IMR-90 (cell line): ENCODE measurements at regions not wholly inside any gene's neighbourhood (a gene's known extent, or its start where the extent isn't known, plus 50 kb on each side); places are given as distances from the start of the nearest gene placed in this dataset.

Source experiments
- ATAC-seq: fragments of 200-7000 bp; cut with Tn5 transposase; 2 replicates; pipeline ENCODE4 v1.9.1; 2020; ENCODE audit warnings: low read depth, mild to moderate bottlenecking, moderate library complexity
- BruUV-seq: library from RNA; stranded (reverse); fragments of 400-500 nt; replicated peaks from 2 replicates; lab custom pipeline; 2021; lab: Mats Ljungman, UMichigan
- CTCF ChIA-PET: fragments of 300-600 bp; formaldehyde crosslinking; extraction: SDS; loops from one replicate; lab custom pipeline; 2021; ENCODE audit warnings: antibody characterized with exemption; lab: Yijun Ruan, JAX
- POLR2A ChIA-PET: fragments of 300-600 bp; sonication (Branson Sonifier 250); formaldehyde crosslinking; loops from one replicate; lab custom pipeline; 2022; ENCODE audit warnings: antibody characterized with exemption; ENCODE audit not compliant: unreplicated experiment; lab: Charles Lee
- DNase-seq: peaks from one replicate; pipeline ENCODE4 v3.0.0; 2013
- H2AFZ ChIP-seq: replicated peaks from 2 replicates; pipeline ENCODE3; 2013; ENCODE audit warnings: low read length, mild to moderate bottlenecking; ENCODE audit not compliant: poor library complexity
- H2AK5ac ChIP-seq: 2 replicates; pipeline ENCODE4 v1.6.1; 2013; ENCODE audit warnings: low read depth, low read length, inconsistent platforms
- H2AK9ac ChIP-seq: replicated peaks from 2 replicates; pipeline ENCODE3; 2013; ENCODE audit warnings: mild to moderate bottlenecking, low read depth, low read length, moderate library complexity; ENCODE audit not compliant: poor library complexity
- H2BK120ac ChIP-seq: 2 replicates; pipeline ENCODE4 v1.6.1; 2013; ENCODE audit warnings: low read depth, low read length, inconsistent platforms
- H2BK15ac ChIP-seq: 3 replicates; pipeline ENCODE4 v1.6.1; 2013; ENCODE audit warnings: low read depth, low read length, inconsistent platforms
- H2BK20ac ChIP-seq: 2 replicates; pipeline ENCODE4 v1.6.1; 2013; ENCODE audit warnings: low read depth, mild to moderate bottlenecking, inconsistent platforms, low read length, moderate library complexity
- H2BK5ac ChIP-seq: 2 replicates; pipeline ENCODE4 v1.6.1; 2013; ENCODE audit warnings: mild to moderate bottlenecking, low read depth, low read length, inconsistent platforms; ENCODE audit not compliant: poor library complexity, severe bottlenecking
- H3K14ac ChIP-seq: replicated peaks from 2 replicates; pipeline ENCODE4 v1.6.1; 2013; ENCODE audit warnings: low read depth, low read length, inconsistent platforms
- H3K18ac ChIP-seq: 2 replicates; pipeline ENCODE4 v1.6.1; 2013; ENCODE audit warnings: low read depth, low read length, control low read depth
- H3K23ac ChIP-seq: 2 replicates; pipeline ENCODE4 v1.6.1; 2013; ENCODE audit warnings: low read depth, low read length, inconsistent platforms
- H3K27ac ChIP-seq: 2 replicates; pipeline ENCODE4 v1.5.1; 2013; ENCODE audit warnings: mild to moderate bottlenecking, control low read depth, low read length; ENCODE audit not compliant: insufficient read depth
- H3K27me3 ChIP-seq: 2 replicates; pipeline ENCODE4 v1.6.1; 2013; ENCODE audit warnings: low read length; ENCODE audit not compliant: control insufficient read depth, insufficient read depth
- H3K36me3 ChIP-seq: 2 replicates; pipeline ENCODE4 v1.6.1; 2013; ENCODE audit warnings: low read length, mixed read lengths; ENCODE audit not compliant: control insufficient read depth, insufficient read depth
- H3K4ac ChIP-seq: 2 replicates; pipeline ENCODE4 v1.6.1; 2013; ENCODE audit warnings: low read depth, low read length, inconsistent platforms
- H3K4me1 ChIP-seq: 2 replicates; pipeline ENCODE4 v1.6.1; 2013; ENCODE audit warnings: low read length, mixed read lengths; ENCODE audit not compliant: control insufficient read depth, insufficient read depth
- H3K4me2 ChIP-seq: 2 replicates; pipeline ENCODE4 v1.6.1; 2013; ENCODE audit warnings: low read depth, mild to moderate bottlenecking, control low read depth, low read length, moderate library complexity
- H3K4me3 ChIP-seq: 2 replicates; pipeline ENCODE4 v1.5.1; 2013; ENCODE audit warnings: low read depth, mild to moderate bottlenecking, control low read depth, low read length, moderate library complexity; ENCODE audit not compliant: insufficient read depth
- H3K56ac ChIP-seq: 2 replicates; pipeline ENCODE4 v1.6.1; 2013; ENCODE audit warnings: low read length, inconsistent platforms; ENCODE audit not compliant: insufficient read depth; ENCODE audit errors: extremely low read depth
- H3K79me1 ChIP-seq, 2 experiments: 2 replicates each; pipeline ENCODE4 v1.6.1; 2013; ENCODE audit warnings: low read length in 2 of 2, inconsistent platforms in 1 of 2, low read depth in 1 of 2
- H3K9ac ChIP-seq: 2 replicates; pipeline ENCODE4 v1.6.1; 2013; ENCODE audit warnings: low read depth, low read length, control low read depth
- H3K9me1 ChIP-seq: 2 replicates; pipeline ENCODE4 v1.6.1; 2013; ENCODE audit warnings: low read length, inconsistent platforms; ENCODE audit not compliant: insufficient read depth
- H3K9me3 ChIP-seq: 2 replicates; pipeline ENCODE4 v1.6.1; 2013; ENCODE audit warnings: low read length; ENCODE audit not compliant: control insufficient read depth, insufficient read depth
- H4K20me1 ChIP-seq: 2 replicates; pipeline ENCODE4 v1.6.1; 2013; ENCODE audit warnings: low read length, inconsistent platforms; ENCODE audit not compliant: insufficient read depth
- H4K5ac ChIP-seq: 2 replicates; pipeline ENCODE4 v1.6.1; 2013; ENCODE audit warnings: mild to moderate bottlenecking, low read depth, low read length, control low read depth
- H4K8ac ChIP-seq, 2 experiments: 2 replicates each; pipeline ENCODE4 v1.6.1; 2013; ENCODE audit warnings: low read depth in 2 of 2, low read length in 2 of 2, control low read depth in 1 of 2, inconsistent platforms in 1 of 2
- H4K91ac ChIP-seq: 2 replicates; pipeline ENCODE4 v1.6.1; 2013; ENCODE audit warnings: low read depth, low read length, inconsistent platforms; ENCODE audit not compliant: insufficient read depth
- CEBPB ChIP-seq: IDR thresholded peaks from 2 replicates; pipeline ENCODE4 v1.6.1; 2012; ENCODE audit warnings: low read depth, low read length, improper control_type of control experiment
- CHD1 ChIP-seq: IDR thresholded peaks from 2 replicates; pipeline ENCODE4 v1.6.1; 2012; ENCODE audit warnings: low read depth, low read length, improper control_type of control experiment
- ELK1 ChIP-seq: fragments of 150-350 bp; IDR thresholded peaks from 2 replicates; pipeline ENCODE4 v1.6.1; 2016; ENCODE audit warnings: low read depth, mild to moderate bottlenecking, low read length, moderate library complexity, borderline replicate concordance
- FOS ChIP-seq: fragments of 150-350 bp; IDR thresholded peaks from 2 replicates; pipeline ENCODE4 v1.6.1; 2016; ENCODE audit warnings: low read depth, low read length
- MAFK ChIP-seq: IDR thresholded peaks from 2 replicates; pipeline ENCODE4 v1.6.1; 2012; ENCODE audit warnings: low read depth, low read length, improper control_type of control experiment
- MAZ ChIP-seq: IDR thresholded peaks from 2 replicates; pipeline ENCODE4 v1.6.1; 2012; ENCODE audit warnings: low read depth, mild to moderate bottlenecking, low read length, improper control_type of control experiment, moderate library complexity, borderline replicate concordance
- NFE2L2 ChIP-seq: fragments of 150-350 bp; IDR thresholded peaks from 2 replicates; pipeline ENCODE4 v1.6.1; 2016; ENCODE audit warnings: low read depth, mild to moderate bottlenecking, low read length
- RCOR1 ChIP-seq: IDR thresholded peaks from 2 replicates; pipeline ENCODE4 v1.6.1; 2012; ENCODE audit warnings: mild to moderate bottlenecking, low read length, improper control_type of control experiment; ENCODE audit not compliant: insufficient replicate concordance
- RFX5 ChIP-seq: IDR thresholded peaks from 2 replicates; pipeline ENCODE4 v1.8.0; 2012; ENCODE audit warnings: low read depth, mild to moderate bottlenecking, low read length, moderate library complexity
- WGBS, 2 experiments: methylation state at CpG; one replicate each; pipeline versions ENCODE4 v1.1.5 to v1.1.7; 2013; ENCODE audit warnings: missing lambda C conversion rate in 2 of 2; ENCODE audit not compliant: insufficient read length in 1 of 2; ENCODE audit errors: extremely low coverage in 2 of 2; 5-methylcytosine and 5-hydroxymethylcytosine counted together
- dilution Hi-C: fragments of 300-500 bp; cut with HindIII; formaldehyde crosslinking; loops from one replicate; pipeline ENCODE4 v1.14.3; 2018; ENCODE audit warnings: low sequenced_read_pairs; ENCODE audit not compliant: unreplicated experiment
- in situ Hi-C: fragments of 300-500 bp; cut with MboI; formaldehyde crosslinking; loops from 3 replicates; pipeline ENCODE4 v1.14.3; 2019; ENCODE audit warnings: low sequenced_read_pairs, inconsistent platforms, mixed read lengths
- intact Hi-C: fragments of 100-400 bp; cut with micrococcal nuclease; formaldehyde crosslinking; loops from 2 replicates; pipeline ENCODE4 v1.10.0; 2022
- TF ChIP-seq, protein P1 (sequence below): conservative IDR thresholded peaks from 2 replicates; pipeline ENCODE4 v1.5.1; 2012; ENCODE audit warnings: mild to moderate bottlenecking, low read depth, low read length, improper control_type of control experiment

GRCh38 chr10:30788307-30788706 lies 158.8 kb upstream of the LYZL2 start:
- no peaks in the 10 kb centered on the region for H3K27me3 ChIP-seq
- no peaks in the 10 kb centered on the region for H3K36me3 ChIP-seq
- DNase-seq (peak; percentile 70), ATAC-seq (no peak)
- H2BK20ac ChIP-seq = peak overlapping the region; percentile 89
- H3K4me1 ChIP-seq = peaks cover 15% of the 10 kb centered on the region
- POLR2A ChIA-PET = no interaction called here
- TF ChIP-seq, protein P1, sequence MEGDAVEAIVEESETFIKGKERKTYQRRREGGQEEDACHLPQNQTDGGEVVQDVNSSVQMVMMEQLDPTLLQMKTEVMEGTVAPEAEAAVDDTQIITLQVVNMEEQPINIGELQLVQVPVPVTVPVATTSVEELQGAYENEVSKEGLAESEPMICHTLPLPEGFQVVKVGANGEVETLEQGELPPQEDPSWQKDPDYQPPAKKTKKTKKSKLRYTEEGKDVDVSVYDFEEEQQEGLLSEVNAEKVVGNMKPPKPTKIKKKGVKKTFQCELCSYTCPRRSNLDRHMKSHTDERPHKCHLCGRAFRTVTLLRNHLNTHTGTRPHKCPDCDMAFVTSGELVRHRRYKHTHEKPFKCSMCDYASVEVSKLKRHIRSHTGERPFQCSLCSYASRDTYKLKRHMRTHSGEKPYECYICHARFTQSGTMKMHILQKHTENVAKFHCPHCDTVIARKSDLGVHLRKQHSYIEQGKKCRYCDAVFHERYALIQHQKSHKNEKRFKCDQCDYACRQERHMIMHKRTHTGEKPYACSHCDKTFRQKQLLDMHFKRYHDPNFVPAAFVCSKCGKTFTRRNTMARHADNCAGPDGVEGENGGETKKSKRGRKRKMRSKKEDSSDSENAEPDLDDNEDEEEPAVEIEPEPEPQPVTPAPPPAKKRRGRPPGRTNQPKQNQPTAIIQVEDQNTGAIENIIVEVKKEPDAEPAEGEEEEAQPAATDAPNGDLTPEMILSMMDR = no peak
- TF ChIP-seq CHD1 (no peak), RFX5 (no peak), RCOR1 (no peak), CEBPB (no peak), NFE2L2 (peak; percentile 76), MAZ (no peak), ELK1 (no peak), FOS (0 out of 2 replicates have a peak, but pooled peaks have one; percentile 30), MAFK (no peak)
- H3K14ac ChIP-seq = 0 out of 2 replicates have a peak overlapping the region, but pooled peaks have one; percentile 71
- WGBS, 2 experiments = no CpG with 5 or more reads among the region's 3 CpGs
- H2BK15ac ChIP-seq = peak overlapping the region; percentile 92; the same call in 2 of the 3 replicates
- peak overlapping the region; percentile 86 for H2BK120ac ChIP-seq
- peaks cover 13% of the 10 kb centered on the region for H3K9me1 ChIP-seq
- no peaks in the 10 kb centered on the region for H4K20me1 ChIP-seq
- H4K8ac ChIP-seq = peak overlapping the region; percentile 13 to 63; a peak in 2 of 4 replicates
- H3K79me1 ChIP-seq = peaks cover 0 to 13% of the 10 kb centered on the region in 2 experiments; a peak in 2 of 4 replicates
- peak overlapping the region; percentile 71 for H3K4ac ChIP-seq
- no peak overlapping the region for H2AK9ac ChIP-seq
- BruUV-seq = no TSS peak
- no peak overlapping the region for H3K4me3 ChIP-seq
- H2AK5ac ChIP-seq = peak overlapping the region; percentile 80
- intact Hi-C loops (loop anchor here (10.0 kb wide), 1 partner anchor 696 kb away; no protein-coding TSS in a partner anchor), dilution Hi-C loops (no loop called here), in situ Hi-C loops (loop anchor here (10.0 kb wide), 1 partner anchor 346 kb away; no protein-coding TSS in a partner anchor)
- H4K5ac ChIP-seq = peak overlapping the region; percentile 66; the same call in 1 of the 2 replicates
- no peak overlapping the region for H3K27ac ChIP-seq
- no peaks in the 10 kb centered on the region for H3K9me3 ChIP-seq
- peak overlapping the region; percentile 60; the same call in 1 of the 2 replicates for H4K91ac ChIP-seq
- CTCF ChIA-PET = no interaction called here
- no peak overlapping the region for H3K9ac ChIP-seq
- H3K23ac ChIP-seq = no peak overlapping the region
- peak overlapping the region; percentile 88 for H3K18ac ChIP-seq
- no peak overlapping the region for H3K4me2 ChIP-seq
- H3K56ac ChIP-seq = peak overlapping the region; percentile 13; the same call in 1 of the 2 replicates
- peak overlapping the region; percentile 9 for H2AFZ ChIP-seq
- no peak overlapping the region for H2BK5ac ChIP-seq
